ENCODE measurements at regions not wholly inside any gene's neighbourhood (a gene's known extent, or its start where the extent isn't known, plus 50 kb on each side); places are given as distances from the start of the nearest gene placed in this dataset.

DNA sequence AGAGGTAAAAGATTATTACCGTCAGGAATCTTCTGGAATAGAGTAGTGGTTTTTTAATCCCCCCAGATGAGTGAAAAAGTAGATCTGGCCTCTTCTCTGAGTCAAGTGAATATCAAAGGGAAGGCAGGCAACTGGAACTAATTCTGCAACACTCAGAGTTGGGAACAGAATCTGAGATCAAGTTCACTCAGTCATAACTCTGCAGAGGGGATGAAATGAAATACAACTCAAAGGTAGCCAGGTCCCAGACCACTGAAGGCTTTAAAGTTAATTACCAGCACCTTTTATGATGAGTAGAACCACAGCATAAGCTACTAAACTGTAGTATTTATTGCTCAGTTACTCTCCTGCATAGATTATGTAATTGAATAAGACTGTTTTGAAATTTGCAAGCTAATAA is 455.6 kb upstream of the AKR1E2 start:
- no TSS peak for BruUV-seq (replicated peaks)
- POLR2A ChIA-PET, result no interaction called here
- DNase-seq (ENCODE audit: low read depth, low spot score) (no peak), ATAC-seq (no peak)
- intact Hi-C loops (cut with micrococcal nuclease; ENCODE audit: unreplicated experiment), result no loop called here
- in situ Hi-C loops (cut with HindIII; ENCODE audit: low pct_unique_long_range_greater_than_20kb, low sequenced_read_pairs), result no loop called here
- Histone ChIP-seq H3K9me3 (ENCODE audit: control insufficient read depth, insufficient read depth, low read depth, low read length) (peaks cover 10% of the 10 kb centered on the region; the same call in 1 of the 2 replicates), H3K4me1 (ENCODE audit: control insufficient read depth, insufficient read depth, low read length) (no peaks in the 10 kb centered on the region), H3K27ac (ENCODE audit: low read length) (no peak overlapping the region), H3K4me3 (ENCODE audit: low read depth in 2 of 2, low read length in 2 of 2) (no peak overlapping the region), H3K36me3 (ENCODE audit: control insufficient read depth, insufficient read depth, low read length) (no peaks in the 10 kb centered on the region), H3K27me3 (ENCODE audit: control insufficient read depth, insufficient read depth, low read length) (no peaks in the 10 kb centered on the region)
- TF ChIP-seq POLR2AphosphoS5 (IDR thresholded peaks at IDR 0.05; ENCODE audit: low read depth, low read length) (no peak), TCF7L2 (IDR thresholded peaks at IDR 0.05; ENCODE audit: low read depth, low read length) (no peak), CTCF (IDR thresholded peaks at IDR 0.05) (no peak), SIN3A (IDR thresholded peaks at IDR 0.05; ENCODE audit: borderline replicate concordance, insufficient read depth, low read depth, low read length) (no peak)
- TF ChIP-seq, protein P1, sequence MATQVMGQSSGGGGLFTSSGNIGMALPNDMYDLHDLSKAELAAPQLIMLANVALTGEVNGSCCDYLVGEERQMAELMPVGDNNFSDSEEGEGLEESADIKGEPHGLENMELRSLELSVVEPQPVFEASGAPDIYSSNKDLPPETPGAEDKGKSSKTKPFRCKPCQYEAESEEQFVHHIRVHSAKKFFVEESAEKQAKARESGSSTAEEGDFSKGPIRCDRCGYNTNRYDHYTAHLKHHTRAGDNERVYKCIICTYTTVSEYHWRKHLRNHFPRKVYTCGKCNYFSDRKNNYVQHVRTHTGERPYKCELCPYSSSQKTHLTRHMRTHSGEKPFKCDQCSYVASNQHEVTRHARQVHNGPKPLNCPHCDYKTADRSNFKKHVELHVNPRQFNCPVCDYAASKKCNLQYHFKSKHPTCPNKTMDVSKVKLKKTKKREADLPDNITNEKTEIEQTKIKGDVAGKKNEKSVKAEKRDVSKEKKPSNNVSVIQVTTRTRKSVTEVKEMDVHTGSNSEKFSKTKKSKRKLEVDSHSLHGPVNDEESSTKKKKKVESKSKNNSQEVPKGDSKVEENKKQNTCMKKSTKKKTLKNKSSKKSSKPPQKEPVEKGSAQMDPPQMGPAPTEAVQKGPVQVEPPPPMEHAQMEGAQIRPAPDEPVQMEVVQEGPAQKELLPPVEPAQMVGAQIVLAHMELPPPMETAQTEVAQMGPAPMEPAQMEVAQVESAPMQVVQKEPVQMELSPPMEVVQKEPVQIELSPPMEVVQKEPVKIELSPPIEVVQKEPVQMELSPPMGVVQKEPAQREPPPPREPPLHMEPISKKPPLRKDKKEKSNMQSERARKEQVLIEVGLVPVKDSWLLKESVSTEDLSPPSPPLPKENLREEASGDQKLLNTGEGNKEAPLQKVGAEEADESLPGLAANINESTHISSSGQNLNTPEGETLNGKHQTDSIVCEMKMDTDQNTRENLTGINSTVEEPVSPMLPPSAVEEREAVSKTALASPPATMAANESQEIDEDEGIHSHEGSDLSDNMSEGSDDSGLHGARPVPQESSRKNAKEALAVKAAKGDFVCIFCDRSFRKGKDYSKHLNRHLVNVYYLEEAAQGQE (IDR thresholded peaks at IDR 0.05; ENCODE audit: insufficient read depth in 1 of 2, low read depth in 2 of 2, low read length in 1 of 2), result no peak
- CTCF ChIA-PET, result no interaction called here

- in situ Hi-C loops (cut with HindIII; ENCODE audit: low pct_unique_long_range_greater_than_20kb, low sequenced_read_pairs) (no loop called here), intact Hi-C loops (cut with micrococcal nuclease; ENCODE audit: unreplicated experiment) (no loop called here)
- no peak overlapping the region for H3K4me3 ChIP-seq (ENCODE audit: low read depth in 2 of 2, low read length in 2 of 2)
- BruUV-seq (replicated peaks), result no TSS peak
- H3K36me3 ChIP-seq (ENCODE audit: control insufficient read depth, insufficient read depth, low read length), result no peaks in the 10 kb centered on the region
- no peak overlapping the region; the same call in 1 of the 2 replicates for H3K27ac ChIP-seq (ENCODE audit: low read length)
- no peaks in the 10 kb centered on the region for H3K27me3 ChIP-seq (ENCODE audit: control insufficient read depth, insufficient read depth, low read length)
- POLR2A ChIA-PET, result interaction anchor here (0.6 kb wide), 1 partner anchor 205 kb away, joined by 3 read pairs; no protein-coding TSS in a partner anchor
- no peak for DNase-seq (ENCODE audit: low read depth, low spot score)
- no peaks in the 10 kb centered on the region for H3K4me1 ChIP-seq (ENCODE audit: control insufficient read depth, insufficient read depth, low read length)
- ATAC-seq, result no peak
- TF ChIP-seq SIN3A (IDR thresholded peaks at IDR 0.05; ENCODE audit: borderline replicate concordance, insufficient read depth, low read depth, low read length), result no peak
- TF ChIP-seq, protein P1 (IDR thresholded peaks at IDR 0.05; ENCODE audit: insufficient read depth in 1 of 2, low read depth in 2 of 2, low read length in 1 of 2), result no peak
- TF ChIP-seq POLR2AphosphoS5 (IDR thresholded peaks at IDR 0.05; ENCODE audit: low read depth, low read length), result no peak
- TF ChIP-seq TCF7L2 (IDR thresholded peaks at IDR 0.05; ENCODE audit: low read depth, low read length), result no peak
- no peak for TF ChIP-seq CTCF (IDR thresholded peaks at IDR 0.05)
- H3K9me3 ChIP-seq (ENCODE audit: control insufficient read depth, insufficient read depth, low read depth, low read length), result peaks cover 35% of the 10 kb centered on the region; the same call in 1 of the 2 replicates
- CTCF ChIA-PET, result no interaction called here
Observed at GRCh38 chr10:4361581-4361980, 464.4 kb upstream of the AKR1E2 start.

Measured in Panc1 (cell line).